ENCODE measurements at regions not wholly inside any gene's neighbourhood (a gene's known extent, or its start where the extent isn't known, plus 50 kb on each side); places are given as distances from the start of the nearest gene placed in this dataset.

GRCh38 chr4:19883841-19884240, 367.9 kb upstream of the SLIT2 start:
- DNase-seq (ENCODE audit: low spot score): no peak

GRCh38 chr4:19880206-19880605, 371.5 kb upstream of the SLIT2 start:
- no peak for DNase-seq (ENCODE audit: low spot score)

GRCh38 chr4:19879330-19879729, 372.4 kb upstream of the SLIT2 start:
- DNase-seq (ENCODE audit: low spot score): no peak

- DNase-seq (ENCODE audit: low spot score): no peak
Measured at GRCh38 chr4:19857991-19858390, 393.7 kb upstream of the SLIT2 start.

GRCh38 chr4:19857380-19857779, 394.3 kb upstream of the SLIT2 start:
- no peak for DNase-seq (ENCODE audit: low spot score)

- peak; percentile 30 for DNase-seq (ENCODE audit: low spot score)
Measured at GRCh38 chr4:19850909-19851308, 400.8 kb upstream of the SLIT2 start.

GRCh38 chr4:19844446-19844845, 407.3 kb upstream of the SLIT2 start:
- no peak for DNase-seq (ENCODE audit: low spot score)

GRCh38 chr4:19842471-19842870, 409.2 kb upstream of the SLIT2 start:
- no peak for DNase-seq (ENCODE audit: low spot score)

- DNase-seq (ENCODE audit: low spot score): no peak
Measured at GRCh38 chr4:19838858-19839257, 412.8 kb upstream of the SLIT2 start.

- DNase-seq (ENCODE audit: low spot score): no peak
Measured at GRCh38 chr4:19835429-19835828, 416.3 kb upstream of the SLIT2 start.

- DNase-seq (ENCODE audit: low spot score): no peak
Measured at GRCh38 chr4:19832411-19832810, 419.3 kb upstream of the SLIT2 start.

- DNase-seq (ENCODE audit: low spot score): no peak
Measured at GRCh38 chr4:19831644-19832285, 419.9 kb upstream of the SLIT2 start.

- DNase-seq (ENCODE audit: low spot score): no peak
Measured at GRCh38 chr4:19829101-19829500, 422.6 kb upstream of the SLIT2 start.

- DNase-seq (ENCODE audit: low spot score): no peak
Measured at GRCh38 chr4:19823781-19824180, 427.9 kb upstream of the SLIT2 start.

- DNase-seq (ENCODE audit: low spot score): no peak
Measured at GRCh38 chr4:19819737-19820136, 432.0 kb upstream of the SLIT2 start.

- no peak for DNase-seq (ENCODE audit: low spot score)
Measured at GRCh38 chr4:19809989-19810388, 441.7 kb upstream of the SLIT2 start.

- no peak for DNase-seq (ENCODE audit: low spot score)
Measured at GRCh38 chr4:19807505-19807904, 444.2 kb upstream of the SLIT2 start.

- DNase-seq (ENCODE audit: low spot score): no peak
Measured at GRCh38 chr4:19806865-19807264, 444.8 kb upstream of the SLIT2 start.

GRCh38 chr4:19803406-19803805, 448.3 kb upstream of the SLIT2 start:
- DNase-seq (ENCODE audit: low spot score): no peak

- no peak for DNase-seq (ENCODE audit: low spot score)
Measured at GRCh38 chr4:19793831-19794230, 457.9 kb upstream of the SLIT2 start.

GRCh38 chr4:19791422-19792123, 460.1 kb upstream of the SLIT2 start:
- DNase-seq (ENCODE audit: low spot score): peak; percentile 28

GRCh38 chr4:19786616-19787015, 465.1 kb upstream of the SLIT2 start:
- DNase-seq (ENCODE audit: low spot score): no peak

- DNase-seq (ENCODE audit: low spot score): no peak
Measured at GRCh38 chr4:19783667-19784223, 468.0 kb upstream of the SLIT2 start.

- DNase-seq (ENCODE audit: low spot score): no peak
Measured at GRCh38 chr4:19780871-19781270, 470.8 kb upstream of the SLIT2 start.
